IMR-90 (cell line): ENCODE measurements at regions not wholly inside any gene's neighbourhood (a gene's known extent, or its start where the extent isn't known, plus 50 kb on each side); places are given as distances from the start of the nearest gene placed in this dataset. TPM values are rescaled to one million over a fixed set of nuclear protein-coding genes. Genes with fewer than 3 reads are reported as not detected.

Experiments used
- microRNA-seq, 2 experiments: library from miRNA; stranded (forward) in 1 of 2; unstranded in 1 of 2; fragments of 10-50 nt in 1 of 2; fragments of <30 nt in 1 of 2; gene quantifications in 1 of 2; microRNA quantifications in 1 of 2; one replicate each; pipeline versions ENCODE3 to v1.1.0; 2013 to 2020; ENCODE audit not compliant: insufficient read depth in 1 of 2, insufficient read length in 1 of 2, unreplicated experiment in 1 of 2
- small RNA-seq, 5 experiments: library from RNA; depleted of rRNA; stranded (forward); fragments of <200 nt; gene quantifications; one replicate each; pipeline ENCODE3, GENCODE V24; 2012

Small RNA genes in the stretch of these regions (microRNA-seq; reads per million reads assigned to microRNA genes)
- gene RF00019 (ENCODE audit: insufficient read depth, insufficient read length), result not detected

Small RNA genes in the stretch of these regions (small RNA-seq; reads per million reads assigned to genes)
- 0 reads per million in 5 experiments for gene RF00019
